SK-N-MC (cell line): ENCODE measurements at regions not wholly inside any gene's neighbourhood (a gene's known extent, or its start where the extent isn't known, plus 50 kb on each side); places are given as distances from the start of the nearest gene placed in this dataset.

Experiments
- EZH2 ChIP-seq: fragments of 200-600 bp; sonication (generic); IDR thresholded peaks from one replicate; pipeline ENCODE4 v1.6.1; 2017; ENCODE audit warnings: antibody characterized with exemption
- FOXP2 ChIP-seq: optimal IDR thresholded peaks from 2 replicates; pipeline ENCODE3; 2011; ENCODE audit warnings: mild to moderate bottlenecking, moderate library complexity; ENCODE audit not compliant: insufficient read depth; ENCODE audit errors: extremely low read length, control extremely low read depth
- POLR2AphosphoS5 ChIP-seq: IDR thresholded peaks from 2 replicates; pipeline ENCODE4 v1.6.1; 2012; ENCODE audit warnings: mild to moderate bottlenecking, low read depth, low read length, borderline replicate concordance

GRCh38 chr10:35889226-35889625, 247.1 kb upstream of the FZD8 start:
- no peak for TF ChIP-seq POLR2AphosphoS5
- no peak for TF ChIP-seq EZH2
- TF ChIP-seq FOXP2 = no peak
